HG03066 (cell line): ENCODE measurements at regions not wholly inside any gene's neighbourhood (a gene's known extent, or its start where the extent isn't known, plus 50 kb on each side); places are given as distances from the start of the nearest gene placed in this dataset.
"Not testable (repeated sequence)": the region's sequence is repeated elsewhere in the genome, so short reads cannot be mapped to it uniquely, and the experiment has no call there.

Experiments
- ATAC-seq: cut with Tn5 transposase; IDR thresholded peaks from one replicate; pipeline ENCODE4 v1.9.1; 2021; ENCODE audit warnings: low read depth; ENCODE audit not compliant: unreplicated experiment

DNA sequence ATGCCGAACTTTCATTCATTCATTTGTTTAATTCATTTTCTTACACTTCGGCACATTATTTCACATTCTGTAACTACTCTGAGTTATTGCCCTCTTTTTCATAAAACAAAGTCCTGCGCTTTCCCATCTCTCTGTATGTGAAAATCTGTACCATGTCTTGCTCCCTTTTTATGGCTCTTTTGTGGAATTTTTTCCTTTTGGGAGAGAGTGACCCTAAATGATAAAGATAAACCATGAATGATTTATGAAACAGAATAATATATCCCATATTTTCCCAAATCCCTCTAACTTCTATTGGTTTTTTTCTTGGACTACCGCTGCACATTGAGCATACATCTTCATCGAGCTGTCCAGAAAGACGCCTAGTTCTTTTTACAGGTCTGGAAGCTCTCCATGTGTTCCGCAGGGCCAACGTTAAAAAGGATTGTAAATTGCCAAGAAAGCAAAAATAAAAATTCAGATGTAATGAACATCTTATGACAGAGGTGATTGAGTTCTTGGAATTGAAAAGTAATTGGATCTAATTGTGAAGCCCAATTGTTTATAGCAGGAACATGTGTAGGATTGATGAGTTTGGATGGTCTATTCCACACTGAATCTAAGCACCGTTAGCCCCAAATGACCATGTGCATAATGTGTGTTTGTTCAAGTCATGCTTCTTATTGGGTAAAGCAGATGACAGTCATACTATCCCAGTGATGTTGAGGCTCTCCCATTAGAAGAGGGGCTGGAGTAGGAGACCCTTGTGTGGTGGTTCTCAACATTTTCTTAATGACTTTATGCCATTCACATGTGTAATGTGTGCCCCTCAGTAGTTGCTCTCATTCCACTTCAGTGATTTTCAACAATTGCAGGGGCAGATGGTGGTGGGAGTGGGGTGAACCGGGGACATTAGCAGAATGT lies 378.9 kb downstream of the DLEU7 start:
- ATAC-seq = no peak

GRCh38 chr13:50466456-50466855 lies 377.0 kb downstream of the DLEU7 start:
- ATAC-seq = no peak

DNA sequence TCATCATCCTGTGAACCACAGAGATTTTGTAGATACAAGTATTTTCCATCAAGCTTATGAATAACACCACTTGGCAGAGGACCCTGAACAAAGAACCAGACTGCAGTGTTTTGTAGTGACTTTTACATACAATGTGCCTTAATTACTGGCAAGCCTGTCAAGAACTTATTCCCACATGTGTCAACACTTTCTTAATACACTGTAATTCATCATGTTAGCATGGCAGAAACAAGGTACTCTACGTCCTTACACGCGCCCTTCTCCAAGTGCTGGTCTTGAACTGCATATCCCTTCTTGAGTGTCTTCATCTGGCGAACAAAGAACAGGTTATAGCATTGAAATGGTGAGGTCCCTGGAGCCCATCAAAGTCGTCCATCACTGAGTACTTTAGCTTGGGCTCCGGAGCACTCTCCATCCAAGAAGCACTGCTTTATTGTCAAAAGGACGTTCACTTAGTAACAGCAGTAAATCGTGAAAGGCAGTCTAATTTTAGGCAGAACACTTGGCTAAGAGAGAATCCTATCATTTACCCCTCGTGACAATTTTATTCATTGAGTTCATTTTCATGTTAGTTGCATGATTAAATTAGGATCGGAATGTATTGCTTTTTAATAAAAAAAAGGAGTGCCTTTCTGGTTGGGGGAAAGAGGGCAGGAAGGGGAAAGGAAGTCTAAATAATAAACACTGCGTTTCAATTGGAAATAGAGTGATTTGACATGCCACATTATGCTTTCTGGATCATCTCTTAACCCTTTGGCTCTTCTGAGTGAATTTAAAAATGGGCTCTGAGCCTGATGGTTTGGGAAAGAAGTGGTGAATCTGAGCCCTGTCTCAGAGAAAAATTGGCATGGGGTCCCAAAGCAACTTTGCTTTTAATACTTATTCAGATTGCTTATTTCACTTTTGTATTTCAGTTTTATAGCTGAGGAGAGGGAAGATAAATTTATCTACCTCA lies 376.1 kb downstream of the DLEU7 start:
- no peak for ATAC-seq

DNA sequence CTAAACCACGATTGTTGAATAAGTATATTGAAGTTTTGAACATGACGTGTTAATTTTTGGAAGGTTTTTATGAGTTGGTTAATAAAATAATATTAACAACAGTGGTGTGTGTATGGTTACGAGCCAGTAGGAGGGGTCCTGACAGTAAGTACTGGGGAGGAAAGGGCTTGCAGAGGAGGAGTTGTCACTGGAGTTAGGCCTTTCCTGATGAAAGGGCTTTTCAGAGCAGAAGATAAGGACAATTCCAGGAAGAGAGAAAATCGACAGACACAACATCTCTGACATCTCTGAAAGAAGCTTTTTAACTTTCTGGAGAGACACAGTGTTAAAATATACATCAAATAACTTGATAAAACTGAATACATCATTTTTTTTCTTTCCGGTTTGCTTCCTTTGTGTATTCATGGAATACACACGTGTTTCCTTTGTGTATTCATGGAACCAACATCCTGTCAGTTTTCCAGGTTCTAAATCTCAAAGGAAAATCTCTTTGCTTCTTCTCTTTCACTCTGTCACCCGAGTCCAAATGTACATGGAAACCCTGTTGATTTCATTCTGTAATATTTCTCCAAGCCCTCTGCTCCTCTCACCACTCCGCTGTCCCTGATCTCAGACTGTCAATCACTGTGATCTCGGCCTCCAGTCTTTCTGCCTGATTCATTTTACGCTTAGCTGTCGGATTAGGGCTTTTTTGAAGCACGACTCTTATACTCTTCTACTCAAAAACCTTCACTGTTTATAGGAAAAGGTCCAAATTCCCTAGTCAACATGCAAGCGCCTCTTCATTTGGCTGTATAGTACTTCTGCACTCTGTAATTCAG lies 374.4 kb downstream of the DLEU7 start:
- no peak for ATAC-seq

DNA sequence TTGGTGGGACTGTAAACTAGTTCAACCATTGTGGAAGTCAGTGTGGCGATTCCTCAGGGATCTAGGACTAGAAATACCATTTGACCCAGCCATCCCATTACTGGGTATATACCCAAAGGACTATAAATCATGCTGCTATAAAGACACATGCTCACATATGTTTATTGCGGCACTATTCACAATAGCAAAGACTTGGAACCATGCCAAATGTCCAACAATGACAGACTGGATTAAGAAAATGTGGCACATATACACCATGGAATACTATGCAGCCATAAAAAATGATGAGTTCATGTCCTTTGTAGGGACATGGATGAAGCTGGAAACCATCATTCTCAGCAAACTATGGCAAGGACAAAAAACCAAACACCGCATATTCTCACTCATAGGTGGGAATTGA lies 370.4 kb downstream of the DLEU7 start:
- not testable (repeated sequence) for ATAC-seq

- ATAC-seq = no peak
These were observed 369.3 kb downstream of the DLEU7 start for GRCh38 chr13:50474088-50474662.

DNA sequence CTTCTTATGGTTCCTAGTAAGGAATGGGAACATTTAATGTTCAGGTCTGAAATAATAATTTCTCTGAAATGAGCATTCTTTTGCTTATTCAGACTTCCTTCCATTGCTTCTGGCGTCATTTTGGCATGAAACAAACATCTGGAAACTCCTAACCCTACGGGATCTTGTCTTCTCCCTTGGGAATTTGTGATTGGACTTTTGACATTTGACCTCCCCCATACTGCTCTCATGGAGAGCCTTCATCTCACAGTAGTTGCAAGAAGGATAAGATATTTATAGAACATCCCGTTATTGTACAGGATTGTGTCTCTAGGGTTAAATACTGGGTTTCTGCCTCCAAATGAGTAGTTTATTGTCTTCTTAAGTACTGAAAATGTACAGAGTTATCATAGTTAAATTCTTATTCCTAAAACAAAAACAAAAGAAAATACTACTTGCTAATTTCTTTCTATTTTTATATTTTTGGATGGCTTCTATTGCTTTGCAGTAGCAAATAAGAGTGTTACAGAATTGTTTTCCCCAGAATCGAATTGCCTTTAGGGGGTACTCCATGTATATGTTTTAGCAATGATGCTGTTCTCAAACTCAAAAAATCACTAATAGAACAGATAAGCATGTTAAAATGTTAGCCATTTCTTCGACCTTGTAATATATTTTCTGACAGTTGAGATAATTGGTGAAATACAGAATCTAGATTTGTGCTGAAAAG lies 366.8 kb downstream of the DLEU7 start:
- no peak for ATAC-seq

DNA sequence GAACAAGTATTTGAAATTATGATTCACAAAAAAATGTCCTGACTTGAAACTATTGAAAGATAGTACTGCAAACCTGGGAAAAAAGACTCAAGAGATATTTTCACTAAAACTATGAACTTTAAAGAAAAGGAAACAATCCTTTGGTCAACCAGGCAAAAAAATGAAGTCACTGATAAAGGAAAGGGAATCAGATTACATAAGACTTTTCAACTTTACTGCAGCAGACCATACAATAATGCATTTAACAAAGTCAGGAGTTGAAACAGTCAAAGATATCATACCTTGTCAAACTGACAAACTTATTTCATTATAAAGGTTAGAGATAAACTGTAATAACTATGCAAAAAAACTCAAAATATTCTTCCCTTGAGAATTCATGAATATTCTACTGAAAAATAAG lies 361.6 kb downstream of the DLEU7 start:
- ATAC-seq = no peak

DNA sequence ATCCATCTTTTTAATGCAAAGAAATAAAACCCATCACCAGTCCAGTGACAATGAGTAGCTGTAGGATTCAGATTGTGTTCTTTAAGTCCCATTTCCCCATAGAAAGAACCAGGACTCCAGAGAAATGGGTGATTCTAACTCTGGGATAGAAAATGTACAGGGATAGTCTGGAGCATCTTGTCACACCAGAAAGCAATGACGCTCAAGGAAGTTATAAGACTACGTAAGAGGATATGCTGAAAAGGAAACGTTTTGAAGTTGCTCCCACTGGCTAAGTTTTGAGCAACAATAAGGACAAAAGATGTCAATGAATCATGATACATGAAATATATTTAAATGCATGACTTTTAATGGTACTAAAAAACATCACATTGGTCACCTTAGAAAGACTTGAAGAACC lies 360.1 kb downstream of the DLEU7 start:
- no peak for ATAC-seq

GRCh38 chr13:50484472-50485113 lies 358.9 kb downstream of the DLEU7 start:
- ATAC-seq = no peak

- no peak for ATAC-seq
These were observed 357.2 kb downstream of the DLEU7 start for GRCh38 chr13:50485979-50486935.

DNA sequence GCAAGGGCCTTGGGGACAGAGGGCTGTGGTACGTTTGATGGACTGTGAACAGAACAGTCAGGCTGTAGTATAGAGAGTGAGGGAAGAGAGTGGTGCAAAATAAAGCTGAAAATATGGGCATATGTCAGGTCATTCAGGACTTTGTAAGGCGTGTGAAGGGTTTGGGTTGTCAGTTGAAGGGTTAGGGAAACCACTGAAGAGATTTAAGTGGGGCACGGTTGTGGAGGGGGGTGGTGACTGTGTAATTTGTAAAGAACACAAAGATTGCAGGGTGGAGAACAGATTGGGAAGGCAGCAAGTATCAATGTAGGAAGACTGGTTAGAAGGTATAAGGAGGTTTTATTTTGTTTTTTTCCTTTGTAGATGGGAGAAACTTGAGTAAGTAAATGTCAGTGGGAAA lies 349.8 kb downstream of the DLEU7 start:
- no peak for ATAC-seq

- no peak for ATAC-seq
These were observed 349.4 kb downstream of the DLEU7 start for GRCh38 chr13:50494138-50494537.

DNA sequence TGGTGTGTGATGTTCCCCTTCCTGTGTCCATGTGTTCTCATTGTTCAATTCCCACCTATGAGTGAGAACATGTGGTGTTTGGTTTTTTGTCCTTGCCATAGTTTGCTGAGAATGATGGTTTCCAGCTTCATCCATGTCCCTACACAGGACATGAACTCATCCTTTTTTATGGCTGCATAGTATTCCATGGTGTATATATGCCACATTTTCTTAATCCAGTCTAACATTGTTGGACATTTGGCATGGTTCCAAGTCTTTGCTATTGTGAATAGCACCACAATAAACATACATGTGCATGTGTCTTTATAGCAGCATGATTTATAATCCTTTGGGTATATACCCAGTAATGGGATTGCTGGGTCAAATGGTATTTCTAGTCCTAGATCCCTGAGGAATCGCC lies 340.3 kb downstream of the DLEU7 start:
- ATAC-seq = not testable (repeated sequence)

DNA sequence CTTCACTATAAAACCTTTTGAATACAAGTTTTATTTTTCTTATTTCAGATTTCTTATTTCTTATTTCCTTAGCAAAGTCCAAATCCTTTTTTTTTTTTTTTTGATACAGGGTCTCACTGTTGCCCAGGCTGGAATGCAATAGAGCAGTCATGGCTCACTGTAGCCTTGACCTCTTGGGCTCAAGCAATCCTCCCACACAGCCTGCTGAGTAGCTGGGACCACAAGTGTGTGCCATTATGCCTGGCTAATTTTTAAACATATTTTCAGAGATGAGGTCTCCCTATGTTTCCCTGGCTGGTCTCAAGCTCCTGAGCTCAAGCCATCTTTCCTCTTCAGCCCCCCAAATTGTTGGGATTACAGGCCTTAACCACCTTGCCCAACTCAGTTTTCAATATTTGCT lies 334.3 kb downstream of the DLEU7 start:
- no peak for ATAC-seq

GRCh38 chr13:50509771-50510441 lies 333.6 kb downstream of the DLEU7 start:
- no peak for ATAC-seq

- not testable (repeated sequence) for ATAC-seq
These were observed 332.5 kb downstream of the DLEU7 start for GRCh38 chr13:50510885-50511545.
